H9 (cell line): ENCODE measurements at regions not wholly inside any gene's neighbourhood (a gene's known extent, or its start where the extent isn't known, plus 50 kb on each side); places are given as distances from the start of the nearest gene placed in this dataset.

ENCODE experiments used
- DNase-seq: peaks from one replicate; pipeline ENCODE4 v3.0.0-alpha.2; 2017
- H2AFZ ChIP-seq: one replicate; pipeline ENCODE4 v1.6.1; 2013; ENCODE audit warnings: mild to moderate bottlenecking, low read length, control low read depth, moderate library complexity
- H2AK5ac ChIP-seq: 2 replicates; pipeline ENCODE4 v1.6.1; 2013; ENCODE audit warnings: low read length, control low read depth, mixed read lengths; ENCODE audit not compliant: insufficient read length
- H2BK120ac ChIP-seq: one replicate; pipeline ENCODE4 v1.6.1; 2013; ENCODE audit warnings: low read depth, mild to moderate bottlenecking, low read length, control low read depth, inconsistent platforms; ENCODE audit not compliant: poor library complexity, severe bottlenecking
- H2BK12ac ChIP-seq: 2 replicates; pipeline ENCODE4 v1.6.1; 2013; ENCODE audit warnings: low read length, control low read depth, mixed read lengths, low read depth; ENCODE audit not compliant: insufficient read length
- H2BK15ac ChIP-seq: 2 replicates; pipeline ENCODE4 v1.6.1; 2013; ENCODE audit warnings: low read depth, low read length, control low read depth
- H2BK20ac ChIP-seq: one replicate; pipeline ENCODE4 v1.6.1; 2013; ENCODE audit warnings: low read depth, mild to moderate bottlenecking, low read length, control low read depth, inconsistent platforms; ENCODE audit not compliant: poor library complexity, severe bottlenecking
- H2BK5ac ChIP-seq: 2 replicates; pipeline ENCODE4 v1.6.1; 2013; ENCODE audit warnings: low read length, control low read depth, mixed read lengths; ENCODE audit not compliant: insufficient read length
- H3K14ac ChIP-seq: 2 replicates; pipeline ENCODE4 v1.6.1; 2013; ENCODE audit warnings: low read length, control low read depth; ENCODE audit not compliant: insufficient read depth
- H3K18ac ChIP-seq: 2 replicates; pipeline ENCODE4 v1.6.1; 2013; ENCODE audit warnings: low read depth, mild to moderate bottlenecking, mixed read lengths, low read length, control low read depth; ENCODE audit not compliant: insufficient read length
- H3K23ac ChIP-seq: 2 replicates; pipeline ENCODE4 v1.6.1; 2013; ENCODE audit warnings: low read length, control low read depth, mixed read lengths, low read depth; ENCODE audit not compliant: insufficient read length
- H3K23me2 ChIP-seq: 2 replicates; pipeline ENCODE4 v1.6.1; 2013; ENCODE audit warnings: low read depth, mild to moderate bottlenecking, mixed read lengths, low read length, control low read depth; ENCODE audit not compliant: insufficient read length, poor library complexity, severe bottlenecking
- H3K27ac ChIP-seq: 2 replicates; pipeline ENCODE4 v1.5.1; 2013; ENCODE audit warnings: low read length, control low read depth, mixed read lengths, low read depth; ENCODE audit not compliant: insufficient read length
- H3K27me3 ChIP-seq: 2 replicates; pipeline ENCODE4 v1.6.1; 2013; ENCODE audit warnings: low read length, control low read depth, inconsistent platforms; ENCODE audit not compliant: insufficient read depth
- H3K4ac ChIP-seq: 2 replicates; pipeline ENCODE4 v1.6.1; 2013; ENCODE audit warnings: low read depth, mild to moderate bottlenecking, control low read depth, inconsistent platforms, low read length, moderate library complexity
- H3K4me1 ChIP-seq: 2 replicates; pipeline ENCODE4 v1.6.1; 2013; ENCODE audit warnings: low read length, control low read depth, inconsistent platforms; ENCODE audit not compliant: insufficient read depth
- H3K4me2 ChIP-seq: 2 replicates; pipeline ENCODE4 v1.6.1; 2013; ENCODE audit warnings: low read length, control low read depth, mixed read lengths; ENCODE audit not compliant: insufficient read length, insufficient read depth
- H3K56ac ChIP-seq: 2 replicates; pipeline ENCODE4 v1.6.1; 2013; ENCODE audit warnings: low read depth, mild to moderate bottlenecking, mixed read lengths, low read length, control low read depth; ENCODE audit not compliant: insufficient read length
- H3K79me1 ChIP-seq: 2 replicates; pipeline ENCODE4 v1.6.1; 2013; ENCODE audit warnings: low read depth, mild to moderate bottlenecking, moderate library complexity, low read length, control low read depth, inconsistent platforms; ENCODE audit not compliant: insufficient read depth, poor library complexity, severe bottlenecking
- H3K79me2 ChIP-seq: 2 replicates; pipeline ENCODE4 v1.6.1; 2013; ENCODE audit warnings: low read length, control low read depth, inconsistent platforms; ENCODE audit not compliant: insufficient read depth
- H3K9ac ChIP-seq: 2 replicates; pipeline ENCODE4 v1.6.1; 2013; ENCODE audit warnings: low read length, control low read depth, mixed read lengths; ENCODE audit not compliant: insufficient read length; ENCODE audit errors: extremely low read depth
- H3K9me3 ChIP-seq: one replicate; pipeline ENCODE4 v1.6.1; 2013; ENCODE audit warnings: low read depth, low read length, inconsistent platforms; ENCODE audit not compliant: control insufficient read depth
- H3T11ph ChIP-seq: one replicate; pipeline ENCODE4 v1.6.1; 2013; ENCODE audit warnings: mild to moderate bottlenecking, low read length, control low read depth, inconsistent platforms
- H4K20me1 ChIP-seq: one replicate; pipeline ENCODE4 v1.6.1; 2013; ENCODE audit not compliant: control insufficient read depth, insufficient read length, insufficient read depth
- H4K5ac ChIP-seq: 2 replicates; pipeline ENCODE4 v1.6.1; 2013; ENCODE audit warnings: low read depth, mild to moderate bottlenecking, mixed read lengths, low read length, control low read depth; ENCODE audit not compliant: insufficient read length
- H4K8ac ChIP-seq: replicated peaks from 2 replicates; pipeline ENCODE4 v1.6.1; 2013; ENCODE audit warnings: low read length, control low read depth, mixed read lengths, low read depth; ENCODE audit not compliant: insufficient read length
- H4K91ac ChIP-seq: 2 replicates; pipeline ENCODE4 v1.6.1; 2013; ENCODE audit warnings: low read depth, mild to moderate bottlenecking, moderate library complexity, mixed read lengths, low read length, control low read depth; ENCODE audit not compliant: insufficient read length
- H3K27ac Mint-ChIP-seq, 3 experiments: 2 replicates in 2 of 3; 3 replicates in 1 of 3; pipeline ENCODE4 v1.8.0; 2020 to 2021; ENCODE audit warnings: mixed read lengths in 3 of 3, mild to moderate bottlenecking in 1 of 3, moderate library complexity in 1 of 3
- H3K27me3 Mint-ChIP-seq: 2 replicates; pipeline ENCODE4 v1.8.0; 2021; ENCODE audit warnings: low read depth, mild to moderate bottlenecking, moderate library complexity, mixed read lengths
- H3K36me3 Mint-ChIP-seq, 3 experiments: 2 replicates in 2 of 3; 3 replicates in 1 of 3; pipeline ENCODE4 v1.8.0; 2020 to 2021; ENCODE audit warnings: low read depth in 3 of 3, mixed read lengths in 3 of 3; ENCODE audit not compliant: insufficient read depth in 1 of 3
- H3K4me1 Mint-ChIP-seq, 2 experiments: 2 replicates each; pipeline ENCODE4 v1.8.0; 2020; ENCODE audit warnings: mixed read lengths in 2 of 2
- H3K4me3 Mint-ChIP-seq, 2 experiments: 2 replicates in 1 of 2; 3 replicates in 1 of 2; pipeline ENCODE4 v1.8.0; 2020 to 2021; ENCODE audit warnings: mild to moderate bottlenecking in 2 of 2, mixed read lengths in 2 of 2, moderate library complexity in 1 of 2
- H3K9me3 Mint-ChIP-seq, 2 experiments: 2 replicates in 1 of 2; 3 replicates in 1 of 2; pipeline ENCODE4 v1.8.0; 2020; ENCODE audit warnings: mild to moderate bottlenecking in 2 of 2, mixed read lengths in 2 of 2, moderate library complexity in 1 of 2
- CTCF ChIP-seq: fragments of 200-600 bp; sonication (generic); conservative IDR thresholded peaks from 3 replicates; pipeline ENCODE4 v1.8.0; 2021; ENCODE audit warnings: antibody characterized with exemption, mild to moderate bottlenecking
- WGBS: extraction: QIAGEN DNeasy Blood & Tissue Kit; methylation state at CpG from one replicate; pipeline ENCODE4 v1.1.7; 2013; ENCODE audit warnings: missing lambda C conversion rate, low lambda C conversion rate, mixed read lengths; ENCODE audit not compliant: insufficient read length; ENCODE audit errors: extremely low coverage; 5-methylcytosine and 5-hydroxymethylcytosine counted together

GRCh38 chr6:103534095-103534494, 1325.6 kb downstream of the HACE1 start:
- H3K27ac Mint-ChIP-seq: peak overlapping the region in 1 of 3 experiments; percentile 61; a peak in 1 of 7 replicates
- H3K9me3 ChIP-seq: no peaks in the 10 kb centered on the region
- H2BK5ac ChIP-seq: no peak overlapping the region
- H3K9ac ChIP-seq: no peak overlapping the region
- H4K20me1 ChIP-seq: no peaks in the 10 kb centered on the region
- no peak overlapping the region for H3K14ac ChIP-seq
- no peak overlapping the region for H3K4ac ChIP-seq
- H3K27me3 ChIP-seq: no peaks in the 10 kb centered on the region
- H3K4me1 Mint-ChIP-seq: peaks cover 35 to 38% of the 10 kb centered on the region in 2 experiments
- H3K23ac ChIP-seq: no peak overlapping the region
- H3K56ac ChIP-seq: no peak overlapping the region
- H2AK5ac ChIP-seq: no peak overlapping the region
- no peak overlapping the region for H3K18ac ChIP-seq
- H3K27ac ChIP-seq: no peak overlapping the region
- no peaks in the 10 kb centered on the region for H3K36me3 Mint-ChIP-seq
- no peaks in the 10 kb centered on the region; a peak in 1 of 5 replicates for H3K9me3 Mint-ChIP-seq
- H3K23me2 ChIP-seq: no peaks in the 10 kb centered on the region
- H4K91ac ChIP-seq: no peak overlapping the region
- no peak overlapping the region for H3K4me2 ChIP-seq
- no peak overlapping the region for H2BK20ac ChIP-seq
- no peak overlapping the region for H2BK120ac ChIP-seq
- H2BK15ac ChIP-seq: no peak overlapping the region
- H4K8ac ChIP-seq: no peak overlapping the region
- H2BK12ac ChIP-seq: no peak overlapping the region
- no peak overlapping the region for H4K5ac ChIP-seq
- DNase-seq: no peak
- no peak overlapping the region for H2AFZ ChIP-seq
- no peaks in the 10 kb centered on the region for H3K79me1 ChIP-seq
- H3T11ph ChIP-seq: no peak overlapping the region
- peaks cover 8% of the 10 kb centered on the region for H3K27me3 Mint-ChIP-seq
- no peak overlapping the region for H3K4me3 Mint-ChIP-seq
- no peaks in the 10 kb centered on the region; the same call in 1 of the 2 replicates for H3K4me1 ChIP-seq
- TF ChIP-seq CTCF: no peak
- no CpG with 5 or more reads among the region's 1 CpG for WGBS
- H3K79me2 ChIP-seq: no peaks in the 10 kb centered on the region
